ENCODE measurements at regions not wholly inside any gene's neighbourhood (a gene's known extent, or its start where the extent isn't known, plus 50 kb on each side); places are given as distances from the start of the nearest gene placed in this dataset.

GRCh38 chr11:11178671-11179638, 174.1 kb downstream of the CSNK2A3 start:
- Histone ChIP-seq H4K20me1 (ENCODE audit: control insufficient read depth, insufficient read depth) (no peaks in the 10 kb centered on the region), H3K36me3 (ENCODE audit: control insufficient read depth in 2 of 2, insufficient read depth in 2 of 2, low read length in 1 of 2) (no peaks in the 10 kb centered on the region), H3K4me1 (ENCODE audit: control insufficient read depth, insufficient read depth, low read length) (no peaks in the 10 kb centered on the region), H3K27ac (ENCODE audit: control insufficient read depth, insufficient read depth) (no peak overlapping the region), H3K27me3 (replicated peaks in 1 of 2; ENCODE audit: control insufficient read depth in 2 of 2, insufficient read depth in 2 of 2, low read length in 1 of 2) (no peaks in the 10 kb centered on the region), H3K4me2 (ENCODE audit: control insufficient read depth, insufficient read depth) (no peak overlapping the region), H3K4me3 (no peak overlapping the region), H3K9me3 (replicated peaks; ENCODE audit: control insufficient read depth, insufficient read depth, low read length) (no peaks in the 10 kb centered on the region), H3K9ac (ENCODE audit: control insufficient read depth, insufficient read depth, low read length) (no peak overlapping the region), H3K79me2 (ENCODE audit: control insufficient read depth, insufficient read depth, low read length) (no peaks in the 10 kb centered on the region), H2AFZ (ENCODE audit: control insufficient read depth, low read depth, low read length) (no peak overlapping the region)
- TF ChIP-seq RBBP5 (conservative IDR thresholded peaks at IDR 0.05) (no peak), TCF3 (IDR thresholded peaks at IDR 0.05; ENCODE audit: borderline replicate concordance, insufficient read depth, low read depth, low read length) (no peak), HDAC2 (IDR thresholded peaks at IDR 0.05) (no peak), STAT3 (IDR thresholded peaks at IDR 0.05; ENCODE audit: low read depth, low read length) (no peak), SKIL (IDR thresholded peaks at IDR 0.05; ENCODE audit: low read depth, poor library complexity, severe bottlenecking) (no peak), SRF (IDR thresholded peaks at IDR 0.05; ENCODE audit: low read depth in 2 of 2, low read length in 2 of 2) (no peak), HDGF (IDR thresholded peaks at IDR 0.05) (no peak), MYC (IDR thresholded peaks at IDR 0.05; ENCODE audit: insufficient read depth, insufficient read length, insufficient replicate concordance, low read length, severe bottlenecking) (no peak), CBFB (IDR thresholded peaks at IDR 0.05; ENCODE audit: low read depth) (no peak)
- TF ChIP-seq, protein P1, sequence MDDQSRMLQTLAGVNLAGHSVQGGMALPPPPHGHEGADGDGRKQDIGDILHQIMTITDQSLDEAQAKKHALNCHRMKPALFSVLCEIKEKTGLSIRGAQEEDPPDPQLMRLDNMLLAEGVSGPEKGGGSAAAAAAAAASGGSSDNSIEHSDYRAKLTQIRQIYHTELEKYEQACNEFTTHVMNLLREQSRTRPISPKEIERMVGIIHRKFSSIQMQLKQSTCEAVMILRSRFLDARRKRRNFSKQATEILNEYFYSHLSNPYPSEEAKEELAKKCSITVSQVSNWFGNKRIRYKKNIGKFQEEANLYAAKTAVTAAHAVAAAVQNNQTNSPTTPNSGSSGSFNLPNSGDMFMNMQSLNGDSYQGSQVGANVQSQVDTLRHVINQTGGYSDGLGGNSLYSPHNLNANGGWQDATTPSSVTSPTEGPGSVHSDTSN (IDR thresholded peaks at IDR 0.05; ENCODE audit: insufficient replicate concordance, low read depth, low read length) = no peak
- TF ChIP-seq, protein P2, sequence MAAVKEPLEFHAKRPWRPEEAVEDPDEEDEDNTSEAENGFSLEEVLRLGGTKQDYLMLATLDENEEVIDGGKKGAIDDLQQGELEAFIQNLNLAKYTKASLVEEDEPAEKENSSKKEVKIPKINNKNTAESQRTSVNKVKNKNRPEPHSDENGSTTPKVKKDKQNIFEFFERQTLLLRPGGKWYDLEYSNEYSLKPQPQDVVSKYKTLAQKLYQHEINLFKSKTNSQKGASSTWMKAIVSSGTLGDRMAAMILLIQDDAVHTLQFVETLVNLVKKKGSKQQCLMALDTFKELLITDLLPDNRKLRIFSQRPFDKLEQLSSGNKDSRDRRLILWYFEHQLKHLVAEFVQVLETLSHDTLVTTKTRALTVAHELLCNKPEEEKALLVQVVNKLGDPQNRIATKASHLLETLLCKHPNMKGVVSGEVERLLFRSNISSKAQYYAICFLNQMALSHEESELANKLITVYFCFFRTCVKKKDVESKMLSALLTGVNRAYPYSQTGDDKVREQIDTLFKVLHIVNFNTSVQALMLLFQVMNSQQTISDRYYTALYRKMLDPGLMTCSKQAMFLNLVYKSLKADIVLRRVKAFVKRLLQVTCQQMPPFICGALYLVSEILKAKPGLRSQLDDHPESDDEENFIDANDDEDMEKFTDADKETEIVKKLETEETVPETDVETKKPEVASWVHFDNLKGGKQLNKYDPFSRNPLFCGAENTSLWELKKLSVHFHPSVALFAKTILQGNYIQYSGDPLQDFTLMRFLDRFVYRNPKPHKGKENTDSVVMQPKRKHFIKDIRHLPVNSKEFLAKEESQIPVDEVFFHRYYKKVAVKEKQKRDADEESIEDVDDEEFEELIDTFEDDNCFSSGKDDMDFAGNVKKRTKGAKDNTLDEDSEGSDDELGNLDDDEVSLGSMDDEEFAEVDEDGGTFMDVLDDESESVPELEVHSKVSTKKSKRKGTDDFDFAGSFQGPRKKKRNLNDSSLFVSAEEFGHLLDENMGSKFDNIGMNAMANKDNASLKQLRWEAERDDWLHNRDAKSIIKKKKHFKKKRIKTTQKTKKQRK (IDR thresholded peaks at IDR 0.05; ENCODE audit: low read depth, low read length) = no peak
- ChIA-PET POLR2A (no interaction called here), SMC1A (ENCODE audit: uncharacterized antibody, unreplicated experiment) (interaction anchor here (0.7 to 1.3 kb wide), 2 partner anchors 78 to 151 kb away, joined by 3 read pairs; no protein-coding TSS in a partner anchor), RAD21 (ENCODE audit: unreplicated experiment) (no interaction called here), CTCF (interaction anchor here (0.6 kb wide), 1 partner anchor 38 kb away, joined by 3 read pairs; no protein-coding TSS in a partner anchor)
- intact Hi-C loops (cut with micrococcal nuclease; ENCODE audit: unreplicated experiment) (no loop called here), in situ Hi-C loops (cut with MboI) (no loop called here)
- 19% methylated on average over 3 of the region's 3 CpGs for WGBS (ENCODE audit: insufficient coverage, insufficient replicate concordance, low lambda C conversion rate, missing lambda C conversion rate)
- DNase-seq (ENCODE audit: low read depth, low spot score) (no peak), FAIRE-seq (no peak), ATAC-seq (no peak)
- BruUV-seq (replicated peaks) = no TSS peak
